ENCODE measurements at regions not wholly inside any gene's neighbourhood (a gene's known extent, or its start where the extent isn't known, plus 50 kb on each side); places are given as distances from the start of the nearest gene placed in this dataset.

DNA sequence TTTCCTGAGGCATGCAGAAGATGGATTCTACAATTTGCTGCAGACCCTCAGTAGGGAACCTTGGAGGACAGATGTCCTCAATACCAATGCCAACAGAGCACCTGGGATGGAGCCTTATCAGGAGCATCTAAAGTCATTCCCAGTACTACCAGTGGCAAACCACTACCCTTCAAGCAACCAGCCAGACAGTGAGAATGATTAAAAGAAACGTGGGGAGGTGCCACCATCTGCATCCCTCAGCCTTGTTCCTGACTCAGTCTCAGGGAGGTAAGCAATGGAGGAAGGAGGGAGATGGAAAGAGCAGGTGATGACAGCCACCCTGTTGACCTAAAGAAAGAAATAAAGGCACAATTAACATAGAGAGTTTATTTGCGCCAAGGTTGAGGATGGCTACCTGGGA, 175.2 kb upstream of the GRIN2B start:
- ATAC-seq (no peak), FAIRE-seq (no peak), DNase-seq (ENCODE audit: low spot score) (no peak)
- Histone ChIP-seq H3K27ac (ENCODE audit: extremely low read length, insufficient read depth, low read length) (no peak overlapping the region), H3K9ac (ENCODE audit: insufficient read depth, low read depth, low read length) (no peak overlapping the region), H3K9me3 (ENCODE audit: low read length) (no peaks in the 10 kb centered on the region), H3K36me3 (replicated peaks in 1 of 2; ENCODE audit: control insufficient read depth in 1 of 2, insufficient read depth in 2 of 2, low read length in 2 of 2) (no peaks in the 10 kb centered on the region), H3K27me3 (ENCODE audit: control insufficient read depth in 1 of 2, insufficient read depth in 2 of 2, low read length in 2 of 2) (no peaks in the 10 kb centered on the region), H3K4me3 (replicated peaks in 1 of 3; ENCODE audit: insufficient read depth in 1 of 3, low read depth in 2 of 3, low read length in 3 of 3) (no peak overlapping the region), H3K79me2 (ENCODE audit: insufficient read depth, low read length) (no peaks in the 10 kb centered on the region), H2AFZ (ENCODE audit: low read length) (no peak overlapping the region), H3K4me1 (ENCODE audit: insufficient read depth, low read length) (no peaks in the 10 kb centered on the region), H3K4me2 (ENCODE audit: low read depth, low read length) (no peak overlapping the region), H4K20me1 (ENCODE audit: insufficient read depth, low read length) (no peaks in the 10 kb centered on the region)
- CTCF ChIA-PET (ENCODE audit: low intra/inter-chr PET ratio, low total read pairs), result no interaction called here
- BruUV-seq (replicated peaks), result no TSS peak
- WGBS (ENCODE audit: low lambda C conversion rate), result 38% methylated on average over 2 of the region's 2 CpGs
- TF ChIP-seq ATAD3A (CRISPR knock-in tag; IDR thresholded peaks at IDR 0.05) (no peak), ZNF460 (CRISPR knock-in tag; IDR thresholded peaks at IDR 0.05; ENCODE audit: borderline replicate concordance) (no peak), MED1 (CRISPR knock-in tag; IDR thresholded peaks at IDR 0.05) (no peak), ZFAT (CRISPR knock-in tag; conservative IDR thresholded peaks at IDR 0.05) (no peak), TAF15 (IDR thresholded peaks at IDR 0.05; ENCODE audit: low read depth, low read length, poor library complexity, severe bottlenecking) (no peak), ZNF367 (CRISPR knock-in tag; IDR thresholded peaks at IDR 0.05; ENCODE audit: borderline replicate concordance) (no peak), NKX3-1 (CRISPR knock-in tag; IDR thresholded peaks at IDR 0.05) (no peak), HOXA5 (CRISPR knock-in tag; IDR thresholded peaks at IDR 0.05) (no peak), CENPX (CRISPR knock-in tag; IDR thresholded peaks at IDR 0.05) (no peak), MIER2 (CRISPR knock-in tag; IDR thresholded peaks at IDR 0.05) (no peak), ZNF354B (CRISPR knock-in tag; IDR thresholded peaks at IDR 0.05) (no peak), ZNF713 (CRISPR knock-in tag; IDR thresholded peaks at IDR 0.05) (no peak)
- TF ChIP-seq, protein P1, sequence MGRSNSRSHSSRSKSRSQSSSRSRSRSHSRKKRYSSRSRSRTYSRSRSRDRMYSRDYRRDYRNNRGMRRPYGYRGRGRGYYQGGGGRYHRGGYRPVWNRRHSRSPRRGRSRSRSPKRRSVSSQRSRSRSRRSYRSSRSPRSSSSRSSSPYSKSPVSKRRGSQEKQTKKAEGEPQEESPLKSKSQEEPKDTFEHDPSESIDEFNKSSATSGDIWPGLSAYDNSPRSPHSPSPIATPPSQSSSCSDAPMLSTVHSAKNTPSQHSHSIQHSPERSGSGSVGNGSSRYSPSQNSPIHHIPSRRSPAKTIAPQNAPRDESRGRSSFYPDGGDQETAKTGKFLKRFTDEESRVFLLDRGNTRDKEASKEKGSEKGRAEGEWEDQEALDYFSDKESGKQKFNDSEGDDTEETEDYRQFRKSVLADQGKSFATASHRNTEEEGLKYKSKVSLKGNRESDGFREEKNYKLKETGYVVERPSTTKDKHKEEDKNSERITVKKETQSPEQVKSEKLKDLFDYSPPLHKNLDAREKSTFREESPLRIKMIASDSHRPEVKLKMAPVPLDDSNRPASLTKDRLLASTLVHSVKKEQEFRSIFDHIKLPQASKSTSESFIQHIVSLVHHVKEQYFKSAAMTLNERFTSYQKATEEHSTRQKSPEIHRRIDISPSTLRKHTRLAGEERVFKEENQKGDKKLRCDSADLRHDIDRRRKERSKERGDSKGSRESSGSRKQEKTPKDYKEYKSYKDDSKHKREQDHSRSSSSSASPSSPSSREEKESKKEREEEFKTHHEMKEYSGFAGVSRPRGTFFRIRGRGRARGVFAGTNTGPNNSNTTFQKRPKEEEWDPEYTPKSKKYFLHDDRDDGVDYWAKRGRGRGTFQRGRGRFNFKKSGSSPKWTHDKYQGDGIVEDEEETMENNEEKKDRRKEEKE (IDR thresholded peaks at IDR 0.05), result no peak
- in situ Hi-C loops (cut with HindIII; ENCODE audit: extremely low pct_ligation_motif_present, low pct_unique_long_range_greater_than_20kb), result loop anchor here (25.0 kb wide), 1 partner anchor 794 kb away; no protein-coding TSS in a partner anchor
- POLR2A ChIA-PET, result no interaction called here
- intact Hi-C loops (cut with micrococcal nuclease; ENCODE audit: unreplicated experiment), result no loop called here

All from HepG2 (cell line).